ENCODE measurements at regions not wholly inside any gene's neighbourhood (a gene's known extent, or its start where the extent isn't known, plus 50 kb on each side); places are given as distances from the start of the nearest gene placed in this dataset.
A peak's percentile ranks its signal among the peaks of the same experiment; 100 is the strongest.

DNA sequence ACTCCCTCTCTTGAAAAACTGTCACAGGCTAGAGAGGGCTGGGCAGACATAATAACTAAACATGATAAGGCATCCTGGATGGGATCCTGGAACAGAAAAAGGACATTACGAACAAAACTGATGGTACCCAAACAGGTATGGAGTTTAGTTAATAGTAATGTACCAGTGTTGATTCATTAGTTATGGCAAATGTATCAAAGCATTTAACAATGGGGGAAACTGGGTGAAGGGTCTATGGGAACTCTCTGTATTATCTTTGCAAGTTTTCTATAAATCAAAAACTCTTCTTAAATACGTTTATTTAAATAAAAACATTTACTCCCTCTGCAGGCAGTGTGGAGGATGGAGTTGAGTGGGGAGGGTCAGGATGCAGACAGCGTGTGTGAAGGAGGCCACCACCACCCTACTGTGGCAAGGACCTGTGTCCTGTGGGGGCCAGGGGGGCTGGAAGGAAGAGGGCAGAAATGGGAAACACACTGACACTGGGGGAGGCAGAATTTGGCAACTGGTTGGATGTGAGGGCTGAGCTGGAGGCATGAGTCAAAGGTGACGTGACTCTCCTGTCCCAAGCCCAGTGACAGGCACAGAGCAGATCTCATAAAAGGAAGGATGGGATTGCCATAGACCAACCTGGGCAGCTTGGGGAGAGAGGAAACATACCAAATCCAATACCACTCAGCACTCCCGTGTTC, 59.6 kb upstream of the ITGA11 start:
- TF ChIP-seq, protein P1, sequence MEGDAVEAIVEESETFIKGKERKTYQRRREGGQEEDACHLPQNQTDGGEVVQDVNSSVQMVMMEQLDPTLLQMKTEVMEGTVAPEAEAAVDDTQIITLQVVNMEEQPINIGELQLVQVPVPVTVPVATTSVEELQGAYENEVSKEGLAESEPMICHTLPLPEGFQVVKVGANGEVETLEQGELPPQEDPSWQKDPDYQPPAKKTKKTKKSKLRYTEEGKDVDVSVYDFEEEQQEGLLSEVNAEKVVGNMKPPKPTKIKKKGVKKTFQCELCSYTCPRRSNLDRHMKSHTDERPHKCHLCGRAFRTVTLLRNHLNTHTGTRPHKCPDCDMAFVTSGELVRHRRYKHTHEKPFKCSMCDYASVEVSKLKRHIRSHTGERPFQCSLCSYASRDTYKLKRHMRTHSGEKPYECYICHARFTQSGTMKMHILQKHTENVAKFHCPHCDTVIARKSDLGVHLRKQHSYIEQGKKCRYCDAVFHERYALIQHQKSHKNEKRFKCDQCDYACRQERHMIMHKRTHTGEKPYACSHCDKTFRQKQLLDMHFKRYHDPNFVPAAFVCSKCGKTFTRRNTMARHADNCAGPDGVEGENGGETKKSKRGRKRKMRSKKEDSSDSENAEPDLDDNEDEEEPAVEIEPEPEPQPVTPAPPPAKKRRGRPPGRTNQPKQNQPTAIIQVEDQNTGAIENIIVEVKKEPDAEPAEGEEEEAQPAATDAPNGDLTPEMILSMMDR (conservative IDR thresholded peaks at IDR 0.05 in 1 of 2, IDR thresholded peaks at IDR 0.05 in 1 of 2; ENCODE audit: low read depth in 1 of 2, low read length in 2 of 2): no peak
- TF ChIP-seq EZH2 (IDR thresholded peaks at IDR 0.05; ENCODE audit: low read length, missing control alignments): no peak
- Histone ChIP-seq H3K79me2 (ENCODE audit: control insufficient read depth, insufficient read depth, low read length) (no peaks in the 10 kb centered on the region), H3K4me1 (ENCODE audit: control insufficient read depth, extremely low read depth, insufficient read depth, low read length) (peaks cover 3% of the 10 kb centered on the region), H3K9ac (ENCODE audit: insufficient read depth, low read length) (no peak overlapping the region), H2AFZ (ENCODE audit: low read length) (no peak overlapping the region), H3K27me3 (ENCODE audit: control insufficient read depth, insufficient read depth, low read length) (peaks cover 20% of the 10 kb centered on the region), H3K4me3 (replicated peaks in 1 of 4; ENCODE audit: control extremely low read depth in 1 of 4, insufficient read depth in 1 of 4, low read depth in 3 of 4, low read length in 4 of 4) (no peak overlapping the region), H3K27ac (ENCODE audit: insufficient read depth, low read length) (no peak overlapping the region), H3K9me3 (ENCODE audit: control insufficient read depth, insufficient read depth, low read depth, low read length) (no peaks in the 10 kb centered on the region), H3K36me3 (ENCODE audit: control insufficient read depth, insufficient read depth, low read length) (no peaks in the 10 kb centered on the region), H4K20me1 (ENCODE audit: control insufficient read depth, extremely low read depth, insufficient read depth, low read length) (no peaks in the 10 kb centered on the region), H3K4me2 (ENCODE audit: extremely low read depth, insufficient read depth, low read length) (no peak overlapping the region)
- no peak for DNase-seq (ENCODE audit: low read depth in 2 of 2)

DNA sequence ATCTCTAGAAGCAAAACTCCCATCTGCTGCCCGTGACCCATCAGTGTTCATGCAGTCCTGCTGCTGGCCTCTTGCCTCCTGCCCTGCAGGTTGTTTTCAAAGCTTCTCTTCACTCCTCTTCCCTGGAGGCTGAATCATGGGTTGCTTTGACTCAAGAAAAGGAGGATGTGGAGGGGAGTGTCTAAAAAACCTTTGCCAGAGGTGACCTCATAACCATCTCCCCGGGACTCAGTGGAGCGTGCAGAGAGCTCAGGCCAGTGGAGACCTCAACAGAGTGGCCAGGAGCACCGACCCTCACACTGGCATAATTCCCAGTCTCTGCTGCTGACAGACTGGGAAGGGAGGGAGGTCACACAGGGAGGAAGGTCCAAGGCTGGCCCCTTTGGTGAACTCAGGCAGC, 60.9 kb upstream of the ITGA11 start:
- Histone ChIP-seq H3K4me2 (ENCODE audit: extremely low read depth, insufficient read depth, low read length) (no peak overlapping the region), H4K20me1 (ENCODE audit: control insufficient read depth, extremely low read depth, insufficient read depth, low read length) (no peaks in the 10 kb centered on the region), H3K27me3 (ENCODE audit: control insufficient read depth, insufficient read depth, low read length) (peaks cover 20% of the 10 kb centered on the region), H3K9ac (ENCODE audit: insufficient read depth, low read length) (no peak overlapping the region), H2AFZ (ENCODE audit: low read length) (no peak overlapping the region), H3K79me2 (ENCODE audit: control insufficient read depth, insufficient read depth, low read length) (no peaks in the 10 kb centered on the region), H3K9me3 (ENCODE audit: control insufficient read depth, insufficient read depth, low read depth, low read length) (no peaks in the 10 kb centered on the region), H3K4me3 (replicated peaks in 1 of 4; ENCODE audit: control extremely low read depth in 1 of 4, insufficient read depth in 1 of 4, low read depth in 3 of 4, low read length in 4 of 4) (no peak overlapping the region), H3K36me3 (ENCODE audit: control insufficient read depth, insufficient read depth, low read length) (no peaks in the 10 kb centered on the region), H3K27ac (ENCODE audit: insufficient read depth, low read length) (no peak overlapping the region), H3K4me1 (ENCODE audit: control insufficient read depth, extremely low read depth, insufficient read depth, low read length) (no peaks in the 10 kb centered on the region)
- TF ChIP-seq EZH2 (IDR thresholded peaks at IDR 0.05; ENCODE audit: low read length, missing control alignments): no peak
- TF ChIP-seq, protein P1 (conservative IDR thresholded peaks at IDR 0.05 in 1 of 2, IDR thresholded peaks at IDR 0.05 in 1 of 2; ENCODE audit: low read depth in 1 of 2, low read length in 2 of 2): no peak
- peak in 1 of 2 donors; percentile 73 for DNase-seq (ENCODE audit: low read depth in 2 of 2)

DNA sequence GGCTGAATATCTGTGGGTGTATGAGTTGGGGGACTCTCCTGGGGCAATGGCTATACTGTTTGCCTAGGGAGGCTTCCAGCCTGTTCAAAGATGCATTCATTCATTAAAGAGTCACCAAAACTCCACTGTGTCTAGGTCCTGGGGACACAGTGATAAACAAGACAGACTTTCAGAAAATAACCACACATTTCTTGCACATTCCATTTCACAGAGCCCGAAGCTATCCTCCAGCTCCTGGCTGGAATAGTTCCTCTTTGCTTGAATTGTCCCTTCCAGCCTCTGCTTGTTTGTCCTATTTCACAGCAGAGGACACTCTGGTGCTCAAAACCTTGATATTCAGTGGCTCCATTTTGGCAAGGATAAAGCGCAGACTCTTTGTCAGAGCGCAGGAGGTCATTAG, 61.7 kb upstream of the ITGA11 start:
- H4K20me1 ChIP-seq (ENCODE audit: control insufficient read depth, extremely low read depth, insufficient read depth, low read length): no peaks in the 10 kb centered on the region
- H2AFZ ChIP-seq (ENCODE audit: low read length): no peak overlapping the region
- H3K9me3 ChIP-seq (ENCODE audit: control insufficient read depth, insufficient read depth, low read depth, low read length): no peaks in the 10 kb centered on the region
- H3K79me2 ChIP-seq (ENCODE audit: control insufficient read depth, insufficient read depth, low read length): no peaks in the 10 kb centered on the region
- peaks cover 22% of the 10 kb centered on the region for H3K27me3 ChIP-seq (ENCODE audit: control insufficient read depth, insufficient read depth, low read length)
- no peak overlapping the region for H3K4me2 ChIP-seq (ENCODE audit: extremely low read depth, insufficient read depth, low read length)
- TF ChIP-seq EZH2 (IDR thresholded peaks at IDR 0.05; ENCODE audit: low read length, missing control alignments): no peak
- TF ChIP-seq, protein P1 (conservative IDR thresholded peaks at IDR 0.05 in 1 of 2, IDR thresholded peaks at IDR 0.05 in 1 of 2; ENCODE audit: low read depth in 1 of 2, low read length in 2 of 2): no peak
- no peaks in the 10 kb centered on the region for H3K4me1 ChIP-seq (ENCODE audit: control insufficient read depth, extremely low read depth, insufficient read depth, low read length)
- no peak for DNase-seq (ENCODE audit: low read depth in 2 of 2)
- no peak overlapping the region for H3K27ac ChIP-seq (ENCODE audit: insufficient read depth, low read length)
- H3K9ac ChIP-seq (ENCODE audit: insufficient read depth, low read length): no peak overlapping the region
- no peaks in the 10 kb centered on the region for H3K36me3 ChIP-seq (ENCODE audit: control insufficient read depth, insufficient read depth, low read length)
- no peak overlapping the region for H3K4me3 ChIP-seq (replicated peaks in 1 of 4; ENCODE audit: control extremely low read depth in 1 of 4, insufficient read depth in 1 of 4, low read depth in 3 of 4, low read length in 4 of 4)
